GM12864 (cell line): ENCODE measurements at regions not wholly inside any gene's neighbourhood (a gene's known extent, or its start where the extent isn't known, plus 50 kb on each side); places are given as distances from the start of the nearest gene placed in this dataset.

Experiments
- DNase-seq: peaks from one replicate; pipeline ENCODE4 v3.0.0-alpha.2; 2011; ENCODE audit warnings: low read depth
- H3K4me3 ChIP-seq: 2 replicates; pipeline ENCODE4 v1.5.1; 2011; ENCODE audit warnings: mild to moderate bottlenecking, low read depth, low read length, control low read depth
- TF ChIP-seq, protein P1 (sequence below): IDR thresholded peaks from 2 replicates; pipeline ENCODE4 v1.5.1; 2011; ENCODE audit warnings: low read depth, mild to moderate bottlenecking, moderate library complexity, low read length, control low read depth, inconsistent platforms; ENCODE audit errors: missing control alignments

DNA sequence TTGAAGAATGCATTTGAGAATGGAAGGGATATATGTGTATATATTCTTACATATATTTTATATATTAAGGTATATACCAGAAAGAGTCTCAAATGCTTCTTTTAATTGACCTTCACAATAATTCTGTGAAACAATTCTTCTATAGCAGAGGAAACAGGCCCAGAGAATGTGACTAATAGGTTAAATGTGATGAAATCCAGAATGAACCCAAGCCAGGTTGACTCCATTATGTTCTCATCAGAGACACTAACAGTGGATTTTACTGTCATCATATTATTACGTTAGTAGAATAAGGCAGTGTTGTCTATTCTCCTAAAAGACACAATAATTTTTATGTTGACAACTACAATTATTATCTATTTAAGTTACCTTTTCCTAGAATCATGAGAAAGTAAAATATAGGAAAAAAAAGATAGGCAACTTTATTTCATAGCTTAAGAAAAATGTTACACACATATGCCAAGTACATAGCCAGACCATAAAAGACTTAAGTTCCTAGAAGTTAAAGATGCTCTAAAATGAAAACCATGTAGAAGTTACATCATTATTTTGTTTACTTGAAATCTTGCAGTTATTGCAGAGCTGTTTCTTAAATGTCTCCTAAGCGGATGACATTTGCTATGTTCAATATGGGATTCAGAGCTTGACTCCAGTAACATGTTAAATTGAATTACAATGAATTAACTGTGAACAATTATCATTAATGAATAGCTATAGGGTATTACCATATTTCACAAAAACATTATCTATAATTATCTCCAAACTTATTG is 56.2 kb upstream of the ANKRD50 start:
- no peak overlapping the region for H3K4me3 ChIP-seq
- TF ChIP-seq, protein P1, sequence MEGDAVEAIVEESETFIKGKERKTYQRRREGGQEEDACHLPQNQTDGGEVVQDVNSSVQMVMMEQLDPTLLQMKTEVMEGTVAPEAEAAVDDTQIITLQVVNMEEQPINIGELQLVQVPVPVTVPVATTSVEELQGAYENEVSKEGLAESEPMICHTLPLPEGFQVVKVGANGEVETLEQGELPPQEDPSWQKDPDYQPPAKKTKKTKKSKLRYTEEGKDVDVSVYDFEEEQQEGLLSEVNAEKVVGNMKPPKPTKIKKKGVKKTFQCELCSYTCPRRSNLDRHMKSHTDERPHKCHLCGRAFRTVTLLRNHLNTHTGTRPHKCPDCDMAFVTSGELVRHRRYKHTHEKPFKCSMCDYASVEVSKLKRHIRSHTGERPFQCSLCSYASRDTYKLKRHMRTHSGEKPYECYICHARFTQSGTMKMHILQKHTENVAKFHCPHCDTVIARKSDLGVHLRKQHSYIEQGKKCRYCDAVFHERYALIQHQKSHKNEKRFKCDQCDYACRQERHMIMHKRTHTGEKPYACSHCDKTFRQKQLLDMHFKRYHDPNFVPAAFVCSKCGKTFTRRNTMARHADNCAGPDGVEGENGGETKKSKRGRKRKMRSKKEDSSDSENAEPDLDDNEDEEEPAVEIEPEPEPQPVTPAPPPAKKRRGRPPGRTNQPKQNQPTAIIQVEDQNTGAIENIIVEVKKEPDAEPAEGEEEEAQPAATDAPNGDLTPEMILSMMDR = no peak
- DNase-seq = no peak

DNA sequence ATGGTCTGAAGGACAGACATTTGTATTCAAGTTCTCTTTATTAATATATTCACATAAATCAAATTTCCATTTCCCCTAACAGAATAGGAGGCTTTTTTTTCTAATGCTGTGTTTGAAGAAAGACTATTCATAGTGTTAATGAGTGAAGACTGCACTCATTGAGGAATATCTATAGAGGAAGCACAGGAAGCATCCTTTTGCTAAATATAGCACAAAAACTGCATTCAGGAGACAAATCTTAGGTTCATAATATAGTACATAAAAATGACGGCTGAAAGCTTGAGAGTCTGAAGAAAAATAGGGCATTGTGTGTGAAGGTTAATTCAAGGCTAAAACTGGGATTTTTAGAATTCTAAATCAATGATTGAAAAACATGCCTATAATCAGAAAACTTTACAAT is 50.4 kb upstream of the ANKRD50 start:
- no peak overlapping the region for H3K4me3 ChIP-seq
- TF ChIP-seq, protein P1 = no peak
- no peak for DNase-seq
